HG03378 (cell line): ENCODE measurements at regions not wholly inside any gene's neighbourhood (a gene's known extent, or its start where the extent isn't known, plus 50 kb on each side); places are given as distances from the start of the nearest gene placed in this dataset.
"Not testable (repeated sequence)": the region's sequence is repeated elsewhere in the genome, so short reads cannot be mapped to it uniquely, and the experiment has no call there.

Experiments
- ATAC-seq: cut with Tn5 transposase; IDR thresholded peaks from one replicate; pipeline ENCODE4 v1.9.1; 2021; ENCODE audit warnings: mild to moderate bottlenecking, moderate library complexity; ENCODE audit not compliant: unreplicated experiment

- ATAC-seq, result no peak
Measured at GRCh38 chr2:8121022-8121825, 560.6 kb upstream of the ID2 start.

- no peak for ATAC-seq
Measured at GRCh38 chr2:8121826-8122513, 559.9 kb upstream of the ID2 start.

GRCh38 chr2:8122520-8122919 lies 559.3 kb upstream of the ID2 start:
- no peak for ATAC-seq

- no peak for ATAC-seq
Measured at GRCh38 chr2:8123464-8123863, 558.4 kb upstream of the ID2 start.

GRCh38 chr2:8125741-8126711 lies 555.8 kb upstream of the ID2 start:
- ATAC-seq, result no peak

GRCh38 chr2:8126783-8127182 lies 555.1 kb upstream of the ID2 start:
- no peak for ATAC-seq

- not testable (repeated sequence) for ATAC-seq
Measured at GRCh38 chr2:8131423-8131822, 550.4 kb upstream of the ID2 start.

GRCh38 chr2:8132351-8132831 lies 549.5 kb upstream of the ID2 start:
- ATAC-seq, result no peak

- no peak for ATAC-seq
Measured at GRCh38 chr2:8132879-8133278, 549.0 kb upstream of the ID2 start.

GRCh38 chr2:8133363-8133762 lies 548.5 kb upstream of the ID2 start:
- ATAC-seq, result no peak

GRCh38 chr2:8133913-8134472 lies 547.9 kb upstream of the ID2 start:
- ATAC-seq, result no peak

- ATAC-seq, result no peak
Measured at GRCh38 chr2:8134473-8134932, 547.4 kb upstream of the ID2 start.

- no peak for ATAC-seq
Measured at GRCh38 chr2:8134985-8135682, 546.7 kb upstream of the ID2 start.

- no peak for ATAC-seq
Measured at GRCh38 chr2:8137801-8138200, 544.1 kb upstream of the ID2 start.

GRCh38 chr2:8138525-8138922 lies 543.3 kb upstream of the ID2 start:
- ATAC-seq, result no peak

- ATAC-seq, result no peak
Measured at GRCh38 chr2:8138923-8139667, 542.8 kb upstream of the ID2 start.

- ATAC-seq, result no peak
Measured at GRCh38 chr2:8139668-8140200, 542.1 kb upstream of the ID2 start.

- no peak for ATAC-seq
Measured at GRCh38 chr2:8141079-8141707, 540.7 kb upstream of the ID2 start.

- ATAC-seq, result no peak
Measured at GRCh38 chr2:8141780-8142179, 540.1 kb upstream of the ID2 start.
